ENCODE measurements at regions not wholly inside any gene's neighbourhood (a gene's known extent, or its start where the extent isn't known, plus 50 kb on each side); places are given as distances from the start of the nearest gene placed in this dataset.

DNA sequence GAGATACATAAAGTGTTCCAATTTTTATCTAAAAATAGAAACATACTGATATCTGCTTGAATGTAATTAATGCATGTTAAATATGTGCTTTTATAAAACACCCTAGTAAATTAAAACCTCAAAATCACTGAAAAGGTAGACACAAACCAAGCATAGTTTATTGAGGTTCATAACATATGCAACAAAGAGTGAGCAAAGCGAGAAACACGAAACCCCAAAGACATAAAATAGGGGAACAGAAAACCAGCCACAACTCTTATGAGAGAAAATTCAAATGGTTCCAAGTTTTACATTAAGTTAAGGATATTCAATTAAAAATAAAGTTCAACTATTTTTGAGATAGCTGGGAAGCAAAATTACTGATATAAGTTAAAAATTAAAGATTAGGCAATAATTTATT lies 336.4 kb upstream of the AGA start:
- Histone ChIP-seq H3K14ac (ENCODE audit: low read length) (no peak overlapping the region), H2AK5ac (ENCODE audit: low read length) (no peak overlapping the region), H3K4me2 (ENCODE audit: low read length) (no peak overlapping the region), H2BK12ac (ENCODE audit: low read length) (no peak overlapping the region), H4K8ac (ENCODE audit: low read depth, low read length) (no peak overlapping the region), H3K4me1 (ENCODE audit: control insufficient read depth in 1 of 2, insufficient read depth in 2 of 2, low read length in 2 of 2) (no peaks in the 10 kb centered on the region), H3K9me3 (ENCODE audit: insufficient read depth, low read depth, low read length) (no peaks in the 10 kb centered on the region), H4K91ac (ENCODE audit: low read depth, low read length) (no peak overlapping the region), H3K23ac (ENCODE audit: low read length) (no peak overlapping the region), H3K79me2 (ENCODE audit: control insufficient read depth, insufficient read depth, low read length, poor library complexity) (no peaks in the 10 kb centered on the region), H3K36me3 (ENCODE audit: control insufficient read depth in 1 of 2, insufficient read depth in 2 of 2, low read length in 2 of 2) (no peaks in the 10 kb centered on the region), H3K18ac (ENCODE audit: low read length) (no peak overlapping the region), H2AFZ (ENCODE audit: insufficient read depth, low read length, poor library complexity) (no peak overlapping the region), H3K27ac (ENCODE audit: low read depth, low read length) (no peak overlapping the region), H3K27me3 (ENCODE audit: insufficient read depth, low read length) (no peaks in the 10 kb centered on the region), H3K9ac (ENCODE audit: low read length) (no peak overlapping the region), H4K12ac (ENCODE audit: low read depth, low read length) (no peak overlapping the region), H2BK120ac (ENCODE audit: insufficient read depth, low read length, poor library complexity) (no peak overlapping the region), H2BK5ac (ENCODE audit: low read depth, low read length, poor library complexity) (no peak overlapping the region), H3K79me1 (ENCODE audit: low read length) (no peaks in the 10 kb centered on the region), H3K4me3 (ENCODE audit: low read depth, low read length) (no peak overlapping the region), H3K4ac (ENCODE audit: low read depth, low read length) (no peak overlapping the region)
- no peak for DNase-seq
- no CpG with 5 or more reads among the region's 2 CpGs for WGBS (ENCODE audit: extremely low coverage, insufficient coverage, insufficient read length)

DNA sequence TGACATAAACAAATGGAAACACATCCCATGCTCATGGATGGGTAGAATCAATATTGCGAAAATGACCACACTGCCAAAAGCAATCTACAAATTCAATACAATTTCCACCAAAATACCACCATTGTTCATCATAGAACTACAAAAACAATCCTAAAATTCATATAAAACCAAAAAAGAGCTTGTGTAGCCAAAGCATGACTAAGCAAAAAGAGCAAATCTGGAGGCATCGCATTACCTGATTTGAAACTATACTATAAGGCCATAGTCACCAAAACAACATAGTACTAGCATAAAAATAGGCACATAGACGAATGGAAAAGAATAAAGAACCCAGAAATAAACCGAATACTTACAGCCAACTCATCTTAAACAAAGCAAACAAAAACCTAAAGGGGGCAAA lies 342.8 kb upstream of the AGA start:
- Histone ChIP-seq H3K4me1 (ENCODE audit: control insufficient read depth in 1 of 2, insufficient read depth in 2 of 2, low read length in 2 of 2) (no peaks in the 10 kb centered on the region), H3K4me2 (ENCODE audit: low read length) (no peak overlapping the region), H4K12ac (ENCODE audit: low read depth, low read length) (no peak overlapping the region), H4K8ac (ENCODE audit: low read depth, low read length) (no peak overlapping the region), H4K91ac (ENCODE audit: low read depth, low read length) (no peak overlapping the region), H2BK120ac (ENCODE audit: insufficient read depth, low read length, poor library complexity) (no peak overlapping the region), H2AFZ (ENCODE audit: insufficient read depth, low read length, poor library complexity) (no peak overlapping the region), H3K4me3 (ENCODE audit: low read depth, low read length) (no peak overlapping the region), H3K79me2 (ENCODE audit: control insufficient read depth, insufficient read depth, low read length, poor library complexity) (no peaks in the 10 kb centered on the region), H2BK12ac (ENCODE audit: low read length) (no peak overlapping the region), H3K18ac (ENCODE audit: low read length) (no peak overlapping the region), H3K27me3 (ENCODE audit: insufficient read depth, low read length) (no peaks in the 10 kb centered on the region), H3K79me1 (ENCODE audit: low read length) (no peaks in the 10 kb centered on the region), H3K23ac (ENCODE audit: low read length) (no peak overlapping the region), H3K9me3 (ENCODE audit: insufficient read depth, low read depth, low read length) (no peaks in the 10 kb centered on the region), H3K9ac (ENCODE audit: low read length) (no peak overlapping the region), H3K14ac (ENCODE audit: low read length) (no peak overlapping the region), H3K36me3 (ENCODE audit: control insufficient read depth in 1 of 2, insufficient read depth in 2 of 2, low read length in 2 of 2) (no peaks in the 10 kb centered on the region), H3K4ac (ENCODE audit: low read depth, low read length) (no peak overlapping the region), H3K27ac (ENCODE audit: low read depth, low read length) (no peak overlapping the region), H2BK5ac (ENCODE audit: low read depth, low read length, poor library complexity) (no peak overlapping the region), H2AK5ac (ENCODE audit: low read length) (no peak overlapping the region)
- DNase-seq: no peak
- WGBS (ENCODE audit: extremely low coverage, insufficient coverage, insufficient read length): no CpG with 5 or more reads among the region's 4 CpGs

DNA sequence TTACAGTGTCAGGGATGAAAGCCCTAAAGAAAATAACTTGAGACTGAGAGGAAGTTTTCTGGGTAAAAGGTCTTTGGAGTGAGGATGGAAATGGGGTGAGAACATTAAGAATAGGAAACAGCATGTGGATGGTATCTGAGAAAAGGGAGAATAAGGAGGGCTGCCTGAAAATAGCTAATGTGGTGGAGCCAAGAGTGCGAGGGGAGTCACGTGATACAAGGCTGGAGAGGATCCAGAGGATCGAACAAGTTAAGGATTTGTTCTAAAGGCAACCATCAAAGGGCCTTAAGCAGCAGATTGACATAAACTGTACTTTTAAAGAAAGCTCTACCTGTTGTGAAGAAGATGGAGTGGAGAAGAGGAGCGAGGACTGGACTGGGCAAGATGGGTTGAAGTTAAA lies 347.4 kb upstream of the AGA start:
- WGBS (ENCODE audit: extremely low coverage, insufficient coverage, insufficient read length): no CpG with 5 or more reads among the region's 4 CpGs
- no peak overlapping the region for H3K4me2 ChIP-seq (ENCODE audit: low read length)
- H3K4me3 ChIP-seq (ENCODE audit: low read depth, low read length): no peak overlapping the region

DNA sequence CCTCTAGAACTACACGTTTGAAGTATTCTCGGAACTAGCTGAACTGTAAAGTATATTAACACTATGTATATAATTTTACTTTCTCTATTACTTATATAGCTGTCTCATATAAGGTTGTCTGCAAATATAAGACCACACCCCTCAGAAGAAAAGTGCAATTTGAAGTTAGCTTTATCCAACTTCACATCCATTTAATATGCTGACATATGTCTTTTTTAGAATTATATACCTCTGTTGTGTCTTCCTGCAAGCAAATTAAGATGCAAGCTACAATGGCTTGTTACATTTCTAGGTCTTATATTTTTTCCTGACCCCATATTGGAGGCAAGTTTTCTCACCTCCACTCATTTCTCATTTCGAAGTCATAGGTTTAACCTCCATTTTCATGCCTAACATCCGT lies 349.0 kb upstream of the AGA start:
- H2BK12ac ChIP-seq (ENCODE audit: low read length): no peak overlapping the region
- H2BK120ac ChIP-seq (ENCODE audit: insufficient read depth, low read length, poor library complexity): no peak overlapping the region
- H4K91ac ChIP-seq (ENCODE audit: low read depth, low read length): no peak overlapping the region
- H2BK5ac ChIP-seq (ENCODE audit: low read depth, low read length, poor library complexity): no peak overlapping the region
- no peaks in the 10 kb centered on the region for H3K79me2 ChIP-seq (ENCODE audit: control insufficient read depth, insufficient read depth, low read length, poor library complexity)
- H3K27ac ChIP-seq (ENCODE audit: low read depth, low read length): no peak overlapping the region
- H4K12ac ChIP-seq (ENCODE audit: low read depth, low read length): no peak overlapping the region
- H3K4me3 ChIP-seq (ENCODE audit: low read depth, low read length): no peak overlapping the region
- no CpG with 5 or more reads among the region's 4 CpGs for WGBS (ENCODE audit: extremely low coverage, insufficient coverage, insufficient read length)
- H3K23ac ChIP-seq (ENCODE audit: low read length): no peak overlapping the region
- no peaks in the 10 kb centered on the region for H3K4me1 ChIP-seq (ENCODE audit: control insufficient read depth in 1 of 2, insufficient read depth in 2 of 2, low read length in 2 of 2)
- H3K4me2 ChIP-seq (ENCODE audit: low read length): no peak overlapping the region
- no peak overlapping the region for H3K14ac ChIP-seq (ENCODE audit: low read length)
- H2AK5ac ChIP-seq (ENCODE audit: low read length): no peak overlapping the region
- no peak for DNase-seq
- H2AFZ ChIP-seq (ENCODE audit: insufficient read depth, low read length, poor library complexity): no peak overlapping the region
- no peaks in the 10 kb centered on the region for H3K9me3 ChIP-seq (ENCODE audit: insufficient read depth, low read depth, low read length)
- H3K27me3 ChIP-seq (ENCODE audit: insufficient read depth, low read length): no peaks in the 10 kb centered on the region
- no peak overlapping the region for H3K18ac ChIP-seq (ENCODE audit: low read length)
- no peak overlapping the region for H4K8ac ChIP-seq (ENCODE audit: low read depth, low read length)
- no peaks in the 10 kb centered on the region for H3K79me1 ChIP-seq (ENCODE audit: low read length)
- H3K36me3 ChIP-seq (ENCODE audit: control insufficient read depth in 1 of 2, insufficient read depth in 2 of 2, low read length in 2 of 2): no peaks in the 10 kb centered on the region
- H3K9ac ChIP-seq (ENCODE audit: low read length): no peak overlapping the region
- H3K4ac ChIP-seq (ENCODE audit: low read depth, low read length): no peak overlapping the region

More for the DNA sequence above, 347.4 kb upstream of the AGA start:
- no peak overlapping the region for H4K91ac ChIP-seq (ENCODE audit: low read depth, low read length)
- no peak overlapping the region for H2BK5ac ChIP-seq (ENCODE audit: low read depth, low read length, poor library complexity)
- no peak overlapping the region for H2BK12ac ChIP-seq (ENCODE audit: low read length)
- H3K27me3 ChIP-seq (ENCODE audit: insufficient read depth, low read length): no peaks in the 10 kb centered on the region
- H3K9me3 ChIP-seq (ENCODE audit: insufficient read depth, low read depth, low read length): no peaks in the 10 kb centered on the region
- H3K18ac ChIP-seq (ENCODE audit: low read length): no peak overlapping the region
- no peak overlapping the region for H3K9ac ChIP-seq (ENCODE audit: low read length)
- no peak overlapping the region for H3K14ac ChIP-seq (ENCODE audit: low read length)
- H3K36me3 ChIP-seq (ENCODE audit: control insufficient read depth in 1 of 2, insufficient read depth in 2 of 2, low read length in 2 of 2): no peaks in the 10 kb centered on the region
- H3K23ac ChIP-seq (ENCODE audit: low read length): no peak overlapping the region
- H4K8ac ChIP-seq (ENCODE audit: low read depth, low read length): no peak overlapping the region
- H3K27ac ChIP-seq (ENCODE audit: low read depth, low read length): no peak overlapping the region
- no peaks in the 10 kb centered on the region for H3K79me2 ChIP-seq (ENCODE audit: control insufficient read depth, insufficient read depth, low read length, poor library complexity)
- H2BK120ac ChIP-seq (ENCODE audit: insufficient read depth, low read length, poor library complexity): no peak overlapping the region
- no peaks in the 10 kb centered on the region for H3K4me1 ChIP-seq (ENCODE audit: control insufficient read depth in 1 of 2, insufficient read depth in 2 of 2, low read length in 2 of 2)
- no peak overlapping the region for H2AK5ac ChIP-seq (ENCODE audit: low read length)
- no peak for DNase-seq
- H4K12ac ChIP-seq (ENCODE audit: low read depth, low read length): no peak overlapping the region
- H3K79me1 ChIP-seq (ENCODE audit: low read length): no peaks in the 10 kb centered on the region
- H3K4ac ChIP-seq (ENCODE audit: low read depth, low read length): no peak overlapping the region
- no peak overlapping the region for H2AFZ ChIP-seq (ENCODE audit: insufficient read depth, low read length, poor library complexity)
